ENCODE measurements at regions not wholly inside any gene's neighbourhood (a gene's known extent, or its start where the extent isn't known, plus 50 kb on each side); places are given as distances from the start of the nearest gene placed in this dataset.
A peak's percentile ranks its signal among the peaks of the same experiment; 100 is the strongest.
"Not testable (repeated sequence)": the region's sequence is repeated elsewhere in the genome, so short reads cannot be mapped to it uniquely, and the experiment has no call there.

GRCh38 chr5:121100931-121101330 lies 636.8 kb downstream of the PRR16 start:
- intact Hi-C loops (cut with micrococcal nuclease; ENCODE audit: unreplicated experiment), result no loop called here
- TF ChIP-seq CTCF (conservative IDR thresholded peaks at IDR 0.05), result no peak
- TF ChIP-seq EZH2 (IDR thresholded peaks at IDR 0.05; ENCODE audit: low read depth), result no peak
- BruUV-seq (replicated peaks), result no TSS peak
- H2AFZ ChIP-seq, result no peak overlapping the region
- H3K79me2 ChIP-seq (ENCODE audit: low read depth), result no peaks in the 10 kb centered on the region
- no peaks in the 10 kb centered on the region for H3K9me3 ChIP-seq (ENCODE audit: insufficient read depth, low read depth)
- ChIA-PET POLR2A (ENCODE audit: unreplicated experiment) (no interaction called here), CTCF (no interaction called here)
- H3K4me1 ChIP-seq (replicated peaks; ENCODE audit: insufficient read depth), result no peaks in the 10 kb centered on the region
- H3K27me3 ChIP-seq (ENCODE audit: insufficient read depth, low read depth), result no peaks in the 10 kb centered on the region
- H3F3A ChIP-seq (ENCODE audit: insufficient read depth, low read depth), result no peaks in the 10 kb centered on the region
- H3K36me3 ChIP-seq (ENCODE audit: low read depth), result no peaks in the 10 kb centered on the region
- H3K4me3 ChIP-seq, result no peak overlapping the region
- no peak overlapping the region for H3K4me2 ChIP-seq
- H3K27ac ChIP-seq, result no peak overlapping the region
- no peak for DNase-seq
- H3K9me2 ChIP-seq (ENCODE audit: insufficient read depth), result no peaks in the 10 kb centered on the region
- H4K20me1 ChIP-seq (ENCODE audit: insufficient read depth), result no peaks in the 10 kb centered on the region

DNA sequence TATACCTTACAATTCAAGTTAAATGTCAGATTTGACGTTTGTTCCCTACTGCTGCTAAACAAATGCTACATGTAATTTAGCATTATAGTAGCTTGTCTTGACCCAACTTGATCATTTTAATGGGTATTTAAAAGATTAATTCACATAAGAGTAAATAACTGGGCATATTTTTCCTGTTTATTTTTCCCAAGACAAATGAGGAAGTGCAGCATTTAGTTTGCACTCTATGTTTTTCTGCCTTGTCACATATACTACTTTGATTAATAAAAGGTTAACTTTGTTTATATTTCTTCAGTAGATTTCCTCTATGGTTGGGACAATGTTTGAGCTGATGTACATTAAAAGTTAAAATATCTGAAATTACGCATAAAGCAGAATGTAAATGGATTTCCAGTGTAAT lies 641.8 kb downstream of the PRR16 start:
- no TSS peak for BruUV-seq (replicated peaks)
- no peak overlapping the region for H3K4me2 ChIP-seq
- no peaks in the 10 kb centered on the region for H3K9me2 ChIP-seq (ENCODE audit: insufficient read depth)
- no peak for DNase-seq
- no peak overlapping the region for H3K4me3 ChIP-seq
- ChIA-PET CTCF (no interaction called here), POLR2A (ENCODE audit: unreplicated experiment) (no interaction called here)
- H3K9me3 ChIP-seq (ENCODE audit: insufficient read depth, low read depth), result no peaks in the 10 kb centered on the region
- intact Hi-C loops (cut with micrococcal nuclease; ENCODE audit: unreplicated experiment), result no loop called here
- H3K27me3 ChIP-seq (ENCODE audit: insufficient read depth, low read depth), result no peaks in the 10 kb centered on the region
- H3F3A ChIP-seq (ENCODE audit: insufficient read depth, low read depth), result no peaks in the 10 kb centered on the region
- no peaks in the 10 kb centered on the region for H3K79me2 ChIP-seq (ENCODE audit: low read depth)
- H4K20me1 ChIP-seq (ENCODE audit: insufficient read depth), result no peaks in the 10 kb centered on the region
- H3K4me1 ChIP-seq (replicated peaks; ENCODE audit: insufficient read depth), result no peaks in the 10 kb centered on the region
- no peak overlapping the region for H2AFZ ChIP-seq
- H3K36me3 ChIP-seq (ENCODE audit: low read depth), result no peaks in the 10 kb centered on the region
- no peak overlapping the region for H3K27ac ChIP-seq
- no peak for TF ChIP-seq EZH2 (IDR thresholded peaks at IDR 0.05; ENCODE audit: low read depth)
- TF ChIP-seq CTCF (conservative IDR thresholded peaks at IDR 0.05), result no peak

DNA sequence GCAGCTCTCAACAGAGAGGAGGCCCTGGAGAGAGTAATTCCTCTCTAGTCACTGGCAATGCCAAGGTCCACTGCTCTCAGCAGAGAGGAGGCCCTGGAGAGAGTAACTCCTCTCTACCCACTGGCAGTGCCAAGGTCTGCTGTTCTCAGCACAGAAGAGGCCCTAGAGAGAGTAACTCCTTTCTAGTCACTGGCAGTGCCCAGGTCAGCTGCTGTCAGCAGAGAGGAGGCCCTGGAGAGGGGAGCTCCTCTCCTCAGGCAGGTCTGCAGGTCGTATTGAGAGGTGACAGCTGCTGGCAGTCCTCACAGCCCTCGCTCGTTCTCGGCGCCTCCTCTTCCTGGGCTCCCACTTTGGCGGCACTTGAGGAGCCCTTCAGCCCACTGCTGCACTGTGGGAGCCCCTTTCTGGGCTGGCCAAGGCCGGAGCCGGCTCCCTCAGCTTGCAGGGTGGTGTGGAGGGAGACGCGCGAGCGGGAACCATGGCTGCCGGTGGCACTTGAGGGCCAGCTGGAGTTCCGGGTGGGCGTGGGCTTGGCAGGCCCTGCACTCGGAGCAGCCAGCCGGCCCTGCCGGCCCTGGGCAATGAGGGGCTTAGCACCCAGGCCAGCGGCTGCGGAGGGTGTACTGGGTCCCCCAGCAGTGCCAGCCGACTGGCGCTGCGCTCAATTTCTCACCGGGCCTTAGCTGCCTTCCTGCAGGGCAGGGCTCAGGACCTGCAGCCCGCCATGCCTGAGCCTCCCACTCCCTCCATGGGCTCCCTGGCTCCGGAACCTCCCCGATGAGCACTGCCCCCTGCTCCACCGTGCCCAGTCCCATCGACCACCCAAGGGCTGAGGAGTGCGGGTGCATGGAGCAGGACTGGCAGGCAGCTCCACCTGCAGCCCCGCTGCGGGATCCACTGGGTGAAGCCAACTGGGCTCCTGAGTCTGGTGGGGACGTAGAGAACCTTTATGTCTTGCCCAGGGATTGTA lies 642.9 kb downstream of the PRR16 start:
- CTCF ChIA-PET; intact Hi-C loops (cut with micrococcal nuclease; ENCODE audit: unreplicated experiment): not testable (repeated sequence)
- 0 out of 2 replicates have a peak overlapping the region, but pooled peaks have one; percentile 52 for H2AFZ ChIP-seq

More for the DNA sequence above, 642.9 kb downstream of the PRR16 start:
- H3K9me3 ChIP-seq (ENCODE audit: insufficient read depth, low read depth); BruUV-seq (replicated peaks); H3K27ac ChIP-seq; H3K4me1 ChIP-seq (replicated peaks; ENCODE audit: insufficient read depth); DNase-seq; H3K9me2 ChIP-seq (ENCODE audit: insufficient read depth); H3K4me3 ChIP-seq; H3K36me3 ChIP-seq (ENCODE audit: low read depth); H3K4me2 ChIP-seq; H3K27me3 ChIP-seq (ENCODE audit: insufficient read depth, low read depth); H4K20me1 ChIP-seq (ENCODE audit: insufficient read depth); H3K79me2 ChIP-seq (ENCODE audit: low read depth); H3F3A ChIP-seq (ENCODE audit: insufficient read depth, low read depth): not testable (repeated sequence)
- POLR2A ChIA-PET (ENCODE audit: unreplicated experiment), result interaction anchor here (0.6 kb wide), 2 partner anchors 324 to 1839 kb away, joined by 3 to 4 read pairs; no protein-coding TSS in a partner anchor
